H7 (cell line): ENCODE measurements at regions not wholly inside any gene's neighbourhood (a gene's known extent, or its start where the extent isn't known, plus 50 kb on each side); places are given as distances from the start of the nearest gene placed in this dataset.

Experiments
- DNase-seq: peaks from one replicate; pipeline ENCODE4 v3.0.0; 2012
- H3K27me3 ChIP-seq: 2 replicates; pipeline ENCODE4 v1.6.0; 2011; ENCODE audit warnings: mild to moderate bottlenecking, low read length; ENCODE audit not compliant: control insufficient read depth, insufficient read depth
- H3K36me3 ChIP-seq: replicated peaks from 2 replicates; pipeline ENCODE4 v1.5.1; 2011; ENCODE audit warnings: low read length; ENCODE audit not compliant: control insufficient read depth, insufficient read depth
- H3K4me3 ChIP-seq: 2 replicates; pipeline ENCODE4 v1.5.1; 2011; ENCODE audit warnings: low read depth, mild to moderate bottlenecking, control low read depth, low read length, moderate library complexity; ENCODE audit not compliant: insufficient read depth

DNA sequence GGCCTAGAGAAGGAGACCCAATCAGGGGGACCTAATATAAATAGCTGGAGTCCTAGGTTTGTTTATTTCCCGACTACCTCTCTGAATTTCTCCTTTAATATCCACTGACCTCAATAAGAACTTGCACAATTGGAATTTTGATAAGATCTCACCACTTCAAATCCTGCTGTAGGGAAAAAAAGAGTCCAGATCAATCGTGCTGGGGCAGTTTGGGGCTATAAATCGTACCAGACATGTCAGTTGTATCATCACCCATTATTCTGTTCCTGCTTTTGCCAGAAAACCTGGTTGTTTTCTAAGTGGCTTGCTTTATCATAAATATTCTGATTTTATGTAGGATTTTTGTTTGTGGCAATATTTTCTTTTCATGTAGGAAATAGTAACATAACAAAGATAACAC lies 281.3 kb downstream of the DIPK2A start:
- no peak for DNase-seq
- H3K36me3 ChIP-seq = no peaks in the 10 kb centered on the region
- no peaks in the 10 kb centered on the region for H3K27me3 ChIP-seq
- no peak overlapping the region for H3K4me3 ChIP-seq

DNA sequence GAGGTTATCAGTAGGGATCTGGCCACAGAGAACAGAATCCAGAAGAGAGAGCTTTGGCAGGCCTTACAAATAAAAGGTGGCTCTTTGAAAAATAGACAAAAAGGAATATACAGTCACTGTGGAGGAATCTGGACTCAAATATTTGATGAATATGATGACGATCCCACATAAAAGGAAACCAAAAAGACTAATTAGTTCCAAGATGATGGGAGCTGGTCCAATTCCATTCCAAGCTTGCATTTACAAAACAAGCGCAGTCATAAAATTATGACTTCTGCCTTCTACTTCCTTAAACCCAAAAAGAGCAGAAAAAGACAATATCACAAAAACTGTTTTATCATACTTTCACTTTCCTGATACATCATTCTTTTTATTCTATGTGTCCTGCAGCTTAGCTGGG lies 285.8 kb downstream of the DIPK2A start:
- no peak overlapping the region for H3K4me3 ChIP-seq
- H3K36me3 ChIP-seq = no peaks in the 10 kb centered on the region
- no peaks in the 10 kb centered on the region for H3K27me3 ChIP-seq
- no peak for DNase-seq

DNA sequence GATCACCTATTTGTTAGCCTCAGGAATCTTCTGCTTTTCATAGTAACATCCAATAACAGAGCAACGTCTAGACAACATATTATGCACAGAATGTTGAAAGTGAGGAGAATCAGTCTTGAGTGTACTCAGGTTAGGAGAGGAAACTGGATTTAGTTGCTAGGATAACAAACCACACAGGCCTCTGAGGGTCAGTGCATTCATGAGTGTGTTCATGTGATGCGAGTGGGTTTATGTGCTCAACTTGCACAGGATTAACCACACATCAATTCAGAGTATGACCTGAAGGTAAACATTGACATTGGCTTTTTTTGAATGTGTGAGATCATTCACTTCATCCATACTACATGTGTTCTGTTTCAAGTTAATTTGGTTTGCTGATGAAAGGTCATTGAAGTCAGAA lies 287.6 kb downstream of the DIPK2A start:
- Histone ChIP-seq H3K27me3 (no peaks in the 10 kb centered on the region), H3K36me3 (no peaks in the 10 kb centered on the region), H3K4me3 (no peak overlapping the region)
- DNase-seq = no peak

GRCh38 chr3:144263706-144264105 lies 292.1 kb downstream of the DIPK2A start:
- Histone ChIP-seq H3K27me3 (no peaks in the 10 kb centered on the region), H3K36me3 (no peaks in the 10 kb centered on the region), H3K4me3 (no peak overlapping the region)
- DNase-seq = no peak

DNA sequence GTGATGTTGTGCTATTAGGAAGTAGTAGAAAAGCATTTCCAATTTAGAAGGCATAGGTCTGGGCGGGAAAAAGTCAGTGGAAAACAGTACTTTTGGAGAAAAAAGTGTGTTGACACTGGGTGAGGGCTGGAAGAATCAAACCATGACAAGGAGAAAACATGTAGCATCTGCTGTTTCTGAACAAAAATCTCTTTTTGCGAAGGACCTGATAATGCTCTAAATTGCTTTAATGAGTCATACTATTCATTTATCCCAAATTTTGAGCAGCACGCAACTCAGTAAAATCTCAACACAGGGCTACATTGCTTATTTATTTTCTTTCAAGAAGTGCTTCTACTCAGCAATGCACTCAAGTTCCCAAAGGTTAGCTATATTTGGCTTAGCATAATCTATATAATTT lies 292.7 kb downstream of the DIPK2A start:
- Histone ChIP-seq H3K27me3 (no peaks in the 10 kb centered on the region), H3K36me3 (no peaks in the 10 kb centered on the region), H3K4me3 (no peak overlapping the region)
- no peak for DNase-seq

DNA sequence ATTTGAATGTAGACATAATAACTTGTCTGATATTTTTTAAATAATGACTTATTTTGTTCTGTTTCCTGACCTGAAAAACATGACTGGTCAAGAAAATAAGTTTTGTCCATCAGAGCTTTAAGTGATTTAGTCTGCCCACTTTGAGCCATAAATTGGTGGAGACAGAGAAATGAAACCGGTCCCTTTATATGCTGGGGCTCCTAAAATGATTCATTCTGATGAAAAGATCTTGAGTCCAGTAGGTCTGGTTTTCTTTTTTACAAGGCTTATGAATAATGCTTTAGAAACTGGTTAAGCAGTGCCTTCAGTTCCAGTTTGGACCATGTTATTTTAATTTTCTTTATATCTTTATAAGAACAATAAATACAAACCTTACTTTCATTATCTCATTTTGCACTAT lies 293.2 kb downstream of the DIPK2A start:
- no peak overlapping the region for H3K4me3 ChIP-seq
- DNase-seq = no peak
- no peaks in the 10 kb centered on the region for H3K27me3 ChIP-seq
- H3K36me3 ChIP-seq = no peaks in the 10 kb centered on the region

GRCh38 chr3:144265542-144266100 lies 294.0 kb downstream of the DIPK2A start:
- no peak for DNase-seq
- Histone ChIP-seq H3K36me3 (no peaks in the 10 kb centered on the region), H3K4me3 (no peak overlapping the region), H3K27me3 (no peaks in the 10 kb centered on the region)

GRCh38 chr3:144270100-144270499 lies 298.5 kb downstream of the DIPK2A start:
- Histone ChIP-seq H3K27me3 (no peaks in the 10 kb centered on the region), H3K36me3 (no peaks in the 10 kb centered on the region), H3K4me3 (no peak overlapping the region)
- no peak for DNase-seq

DNA sequence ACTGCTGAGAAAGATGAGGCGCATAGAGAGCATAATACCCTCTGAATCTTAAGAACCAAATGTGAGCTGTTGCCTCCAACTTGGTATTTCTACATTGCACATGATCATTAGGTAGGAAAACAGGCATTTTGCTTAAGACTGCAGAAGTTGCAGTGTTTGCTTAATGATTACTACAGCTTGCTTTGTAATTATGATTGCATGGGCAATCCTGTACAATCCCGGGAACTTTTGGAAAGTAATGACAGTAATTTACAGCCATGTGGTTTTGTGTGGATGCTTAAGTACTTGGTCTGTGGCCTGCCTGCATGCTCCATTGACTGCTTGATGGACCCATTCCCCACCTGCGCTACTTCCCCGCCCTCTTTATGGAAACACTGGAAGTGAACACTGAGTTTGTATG lies 301.1 kb downstream of the DIPK2A start:
- Histone ChIP-seq H3K4me3 (no peak overlapping the region), H3K27me3 (no peaks in the 10 kb centered on the region), H3K36me3 (no peaks in the 10 kb centered on the region)
- DNase-seq = no peak

GRCh38 chr3:144273601-144274000 lies 302.0 kb downstream of the DIPK2A start:
- Histone ChIP-seq H3K4me3 (no peak overlapping the region), H3K36me3 (no peaks in the 10 kb centered on the region), H3K27me3 (no peaks in the 10 kb centered on the region)
- DNase-seq = no peak

- no peak for DNase-seq
- Histone ChIP-seq H3K4me3 (no peak overlapping the region), H3K27me3 (no peaks in the 10 kb centered on the region), H3K36me3 (no peaks in the 10 kb centered on the region)
Observed at GRCh38 chr3:144275005-144275404, 303.4 kb downstream of the DIPK2A start.

DNA sequence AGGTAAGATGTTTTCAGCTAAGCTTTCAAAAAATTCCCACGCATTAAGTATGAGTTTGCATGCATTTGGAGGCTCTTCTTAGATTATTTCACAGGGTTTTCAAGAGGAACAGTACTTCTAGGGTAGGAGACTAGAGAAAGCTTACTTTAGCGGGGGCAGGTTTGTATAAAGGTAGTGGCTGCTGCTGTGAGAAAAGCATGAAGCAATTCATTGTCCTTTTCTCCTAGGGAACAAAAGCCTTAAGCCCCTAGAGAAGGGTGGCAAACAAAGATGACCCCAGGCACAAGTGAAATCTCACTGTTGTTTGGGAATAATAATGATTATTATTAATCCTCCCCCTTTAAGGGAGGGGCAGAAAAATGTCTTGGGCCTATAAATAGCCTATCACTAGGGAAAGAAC lies 310.7 kb downstream of the DIPK2A start:
- no peak for DNase-seq
- Histone ChIP-seq H3K27me3 (no peaks in the 10 kb centered on the region), H3K36me3 (no peaks in the 10 kb centered on the region), H3K4me3 (no peak overlapping the region)

DNA sequence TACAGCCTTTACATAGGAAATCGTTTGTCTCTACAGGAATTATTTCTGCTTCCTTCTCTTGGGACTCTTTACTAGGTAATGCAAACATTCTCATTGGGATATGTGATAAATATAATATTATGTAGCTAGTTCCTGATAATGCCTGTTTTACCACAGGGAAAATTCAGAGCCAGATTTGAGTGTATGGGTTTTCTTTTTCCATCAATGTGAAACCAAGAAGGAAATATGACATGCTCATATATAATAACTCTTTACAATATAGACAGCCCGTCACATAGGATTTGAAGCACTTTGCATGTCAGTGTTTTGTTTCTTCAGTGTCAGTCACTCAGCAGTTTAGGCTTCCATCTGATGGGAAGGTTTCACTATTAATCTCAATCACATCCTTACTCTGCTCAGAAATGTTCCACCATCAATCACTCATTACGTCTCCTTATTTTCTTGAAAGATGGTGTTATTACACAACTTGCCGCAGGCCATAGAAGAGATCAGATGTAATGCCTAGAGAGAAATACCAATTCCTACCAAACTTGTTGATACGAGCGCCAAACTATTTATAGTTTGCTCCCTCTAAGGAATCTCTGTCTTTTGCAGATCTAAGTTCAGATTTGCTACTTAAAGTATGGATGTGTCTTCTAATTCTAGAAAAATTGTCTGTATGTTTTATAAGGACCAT lies 314.8 kb downstream of the DIPK2A start:
- H3K36me3 ChIP-seq = no peaks in the 10 kb centered on the region
- no peak for DNase-seq
- H3K27me3 ChIP-seq = no peaks in the 10 kb centered on the region
- no peak overlapping the region for H3K4me3 ChIP-seq

GRCh38 chr3:144287001-144287400 lies 315.4 kb downstream of the DIPK2A start:
- no peaks in the 10 kb centered on the region for H3K36me3 ChIP-seq
- no peaks in the 10 kb centered on the region for H3K27me3 ChIP-seq
- no peak overlapping the region for H3K4me3 ChIP-seq
- no peak for DNase-seq

DNA sequence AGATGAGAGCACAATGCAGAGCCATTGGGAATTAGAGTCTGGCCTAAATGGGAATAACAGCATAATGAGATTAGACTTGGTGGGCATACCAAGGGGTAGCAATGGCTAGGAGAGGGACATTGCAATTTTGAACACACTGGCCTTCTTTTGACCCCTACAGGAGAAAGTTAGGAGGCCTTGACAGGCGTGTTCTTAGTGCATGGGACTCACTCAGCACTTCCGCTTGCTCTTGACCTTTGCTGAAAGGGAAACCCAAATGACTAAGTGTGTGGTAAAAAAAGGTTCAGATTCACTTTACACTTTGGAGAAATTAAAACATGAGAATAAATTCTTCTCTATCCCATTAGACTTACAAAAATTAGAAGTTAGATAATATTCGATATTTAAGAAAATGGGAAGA lies 317.4 kb downstream of the DIPK2A start:
- DNase-seq = no peak
- Histone ChIP-seq H3K4me3 (no peak overlapping the region), H3K27me3 (no peaks in the 10 kb centered on the region), H3K36me3 (no peaks in the 10 kb centered on the region)
